Brain pericyte (primary cell): ENCODE measurements at regions not wholly inside any gene's neighbourhood (a gene's known extent, or its start where the extent isn't known, plus 50 kb on each side); places are given as distances from the start of the nearest gene placed in this dataset.

Source experiments
- DNase-seq: peaks from one replicate; pipeline ENCODE4 v3.0.0-alpha.2; 2012; ENCODE audit warnings: low read depth, low spot score

GRCh38 chr13:31929031-31929770 lies 102.4 kb upstream of the FRY start:
- DNase-seq, result no peak

GRCh38 chr13:31930490-31930889 lies 101.1 kb upstream of the FRY start:
- no peak for DNase-seq

GRCh38 chr13:31930901-31931522 lies 100.6 kb upstream of the FRY start:
- DNase-seq, result no peak

- DNase-seq, result no peak
These were observed 94.1 kb upstream of the FRY start for GRCh38 chr13:31937436-31937835.

GRCh38 chr13:31940076-31940475 lies 91.5 kb upstream of the FRY start:
- no peak for DNase-seq

GRCh38 chr13:31943591-31943990 lies 88.0 kb upstream of the FRY start:
- DNase-seq, result no peak

GRCh38 chr13:31944262-31945160 lies 87.1 kb upstream of the FRY start:
- DNase-seq, result no peak

- no peak for DNase-seq
These were observed 86.2 kb upstream of the FRY start for GRCh38 chr13:31945202-31945961.

- DNase-seq, result no peak
These were observed 85.3 kb upstream of the FRY start for GRCh38 chr13:31946091-31946770.

- DNase-seq, result no peak
These were observed 84.5 kb upstream of the FRY start for GRCh38 chr13:31947105-31947504.

- no peak for DNase-seq
These were observed 84.1 kb upstream of the FRY start for GRCh38 chr13:31947506-31947905.

GRCh38 chr13:31949486-31949885 lies 82.1 kb upstream of the FRY start:
- no peak for DNase-seq

GRCh38 chr13:31950111-31950815 lies 81.3 kb upstream of the FRY start:
- no peak for DNase-seq

- DNase-seq, result no peak
These were observed 80.3 kb upstream of the FRY start for GRCh38 chr13:31951215-31951678.

GRCh38 chr13:31952641-31953380 lies 78.8 kb upstream of the FRY start:
- DNase-seq, result no peak

- no peak for DNase-seq
These were observed 76.5 kb upstream of the FRY start for GRCh38 chr13:31955101-31955500.

- no peak for DNase-seq
These were observed 75.8 kb upstream of the FRY start for GRCh38 chr13:31955741-31956140.

- no peak for DNase-seq
These were observed 74.5 kb upstream of the FRY start for GRCh38 chr13:31956980-31957644.

- no peak for DNase-seq
These were observed 73.8 kb upstream of the FRY start for GRCh38 chr13:31957772-31958171.
